CD14-positive monocyte (primary cell): ENCODE measurements at regions not wholly inside any gene's neighbourhood (a gene's known extent, or its start where the extent isn't known, plus 50 kb on each side); places are given as distances from the start of the nearest gene placed in this dataset.

Source experiments
- DNase-seq, 3 donors: peaks; one replicate each; pipeline ENCODE4 v3.0.0-alpha.2; 2011 to 2022
- H2AFZ ChIP-seq: 2 replicates; pipeline ENCODE4 v1.6.0; 2012; ENCODE audit warnings: mild to moderate bottlenecking, low read depth, low read length, inconsistent platforms; ENCODE audit not compliant: insufficient read depth, poor library complexity, severe bottlenecking
- H3K27ac ChIP-seq, 2 donors: 1 replicate in 1 of 2; 2 replicates in 1 of 2; pipeline ENCODE4 v1.5.1; 2012 to 2013; ENCODE audit warnings: low read length in 2 of 2, control low read depth in 1 of 2, inconsistent platforms in 1 of 2, low read depth in 1 of 2, mild to moderate bottlenecking in 1 of 2
- H3K27me3 ChIP-seq, 2 donors: one replicate each; pipeline versions ENCODE4 v1.6.0 to v1.6.1; 2011 to 2013; ENCODE audit warnings: low read length in 2 of 2; ENCODE audit not compliant: control insufficient read depth in 2 of 2, insufficient read depth in 2 of 2
- H3K36me3 ChIP-seq, 2 donors: replicated peaks in 1 of 2; 1 replicate in 1 of 2; 2 replicates in 1 of 2; pipeline versions ENCODE4 v1.5.1 to v1.6.1; 2012 to 2013; ENCODE audit warnings: low read length in 2 of 2, control low read depth in 1 of 2, inconsistent platforms in 1 of 2, mild to moderate bottlenecking in 1 of 2; ENCODE audit not compliant: insufficient read depth in 2 of 2, control insufficient read depth in 1 of 2
- H3K4me1 ChIP-seq, 2 donors: 1 replicate in 1 of 2; 2 replicates in 1 of 2; pipeline versions ENCODE4 v1.5.1 to v1.6.1; 2012 to 2013; ENCODE audit warnings: low read length in 2 of 2, control low read depth in 1 of 2, inconsistent platforms in 1 of 2, mild to moderate bottlenecking in 1 of 2, moderate library complexity in 1 of 2; ENCODE audit not compliant: insufficient read depth in 2 of 2, control insufficient read depth in 1 of 2
- H3K4me2 ChIP-seq: replicated peaks from 2 replicates; pipeline ENCODE3; 2012; ENCODE audit warnings: low read length, moderate library complexity, mild to moderate bottlenecking; ENCODE audit not compliant: poor library complexity, severe bottlenecking; ENCODE audit errors: extremely low read depth
- H3K4me3 ChIP-seq, 3 experiments: fragments of 200-600 bp in 1 of 3; sonication (generic) in 1 of 3; replicated peaks in 1 of 3; 1 replicate in 2 of 3; 2 replicates in 1 of 3; pipeline ENCODE4 v1.5.1; 2011 to 2013; ENCODE audit warnings: low read length in 3 of 3, mild to moderate bottlenecking in 3 of 3, control low read depth in 2 of 3, low read depth in 2 of 3, inconsistent platforms in 1 of 3, moderate library complexity in 1 of 3
- H3K79me2 ChIP-seq: 2 replicates; pipeline ENCODE4 v1.6.0; 2012; ENCODE audit warnings: mild to moderate bottlenecking, control low read depth, inconsistent platforms, low read length, moderate library complexity; ENCODE audit not compliant: insufficient read depth
- H3K9ac ChIP-seq: 2 replicates; pipeline ENCODE4 v1.6.0; 2017; ENCODE audit warnings: low read length, mild to moderate bottlenecking; ENCODE audit not compliant: insufficient read depth, poor library complexity, severe bottlenecking
- H3K9me3 ChIP-seq, 2 donors: replicated peaks in 1 of 2; 1 replicate in 1 of 2; 2 replicates in 1 of 2; pipeline versions ENCODE4 v1.5.1 to v1.6.1; 2012 to 2013; ENCODE audit warnings: low read length in 2 of 2, control low read depth in 1 of 2; ENCODE audit not compliant: control insufficient read depth in 1 of 2, insufficient read depth in 1 of 2
- H4K20me1 ChIP-seq: 2 replicates; pipeline ENCODE4 v1.6.0; 2012; ENCODE audit warnings: mild to moderate bottlenecking, low read length, control low read depth, moderate library complexity; ENCODE audit not compliant: insufficient read depth
- H3K27ac Mint-ChIP-seq, 7 donors: one replicate each; pipeline ENCODE4 v1.8.0; 2020; ENCODE audit warnings: mild to moderate bottlenecking in 7 of 7, mixed read lengths in 7 of 7, moderate library complexity in 6 of 7, inconsistent platforms in 2 of 7
- H3K27me3 Mint-ChIP-seq, 3 donors: one replicate each; pipeline ENCODE4 v1.8.0; 2021 to 2022; ENCODE audit warnings: low read depth in 3 of 3, mild to moderate bottlenecking in 3 of 3, mixed read lengths in 3 of 3, moderate library complexity in 3 of 3, inconsistent platforms in 1 of 3
- H3K36me3 Mint-ChIP-seq, 2 donors: one replicate each; pipeline ENCODE4 v1.8.0; 2020; ENCODE audit warnings: mixed read lengths in 2 of 2, inconsistent platforms in 1 of 2, mild to moderate bottlenecking in 1 of 2
- H3K4me1 Mint-ChIP-seq: one replicate; pipeline ENCODE4 v1.8.0; 2020; ENCODE audit warnings: mild to moderate bottlenecking, mixed read lengths
- H3K4me3 Mint-ChIP-seq, 2 donors: one replicate each; pipeline ENCODE4 v1.8.0; 2020; ENCODE audit warnings: mild to moderate bottlenecking in 2 of 2, mixed read lengths in 2 of 2, moderate library complexity in 1 of 2
- H3K9me3 Mint-ChIP-seq, 7 donors: one replicate each; pipeline ENCODE4 v1.8.0; 2020 to 2022; ENCODE audit warnings: mixed read lengths in 7 of 7, mild to moderate bottlenecking in 6 of 7, moderate library complexity in 6 of 7, inconsistent platforms in 2 of 7
- WGBS: methylation state at CpG from one replicate; pipeline ENCODE4 v1.1.5; 2013; ENCODE audit warnings: missing lambda C conversion rate; ENCODE audit not compliant: insufficient coverage; 5-methylcytosine and 5-hydroxymethylcytosine counted together
- intact Hi-C, 2 donors: fragments of 100-400 bp; cut with micrococcal nuclease; formaldehyde crosslinking; loops; one replicate each; pipeline versions ENCODE4 v1.15.0 to v1.15.1; 2023
- TF ChIP-seq, protein P1 (sequence below): fragments of 200-600 bp; IDR thresholded peaks from one replicate; pipeline ENCODE4 v1.8.0; 2022; ENCODE audit warnings: antibody characterized with exemption, mild to moderate bottlenecking

DNA sequence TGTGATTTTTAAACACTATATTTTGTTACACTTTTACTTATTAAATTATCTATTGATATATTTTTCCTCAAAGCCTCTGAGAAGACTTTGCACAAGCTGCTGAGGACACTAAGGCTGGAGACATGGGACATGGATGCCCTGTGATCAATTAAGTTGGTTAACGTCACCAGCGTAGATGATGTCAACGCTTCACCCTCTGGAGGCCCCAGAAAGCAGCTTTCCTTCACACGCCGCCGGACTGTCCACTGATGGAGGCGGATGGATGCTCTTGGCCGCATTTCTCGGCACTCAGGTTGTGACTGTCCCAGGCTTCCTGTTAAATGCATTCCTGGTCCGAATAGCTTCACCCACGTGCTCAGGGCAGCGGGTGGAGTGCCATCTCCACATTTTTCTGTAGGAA, 247.5 kb downstream of the VAPA start:
- no peak overlapping the region for H3K4me2 ChIP-seq
- H4K20me1 ChIP-seq = no peaks in the 10 kb centered on the region
- H3K27ac Mint-ChIP-seq = no peak overlapping the region
- no peak overlapping the region for H3K27ac ChIP-seq
- H3K4me3 ChIP-seq = no peak overlapping the region
- no peak overlapping the region for H2AFZ ChIP-seq
- 99% methylated on average over 12 of the region's 12 CpGs for WGBS
- no peaks in the 10 kb centered on the region for H3K27me3 ChIP-seq
- peaks cover 1 to 2% (median 2%) of the 10 kb centered on the region in 3 donors for H3K27me3 Mint-ChIP-seq
- no peak for DNase-seq
- peaks cover 0 to 6% (median 4%) of the 10 kb centered on the region in 7 donors for H3K9me3 Mint-ChIP-seq
- no peak overlapping the region for H3K4me3 Mint-ChIP-seq
- H3K4me1 ChIP-seq = no peaks in the 10 kb centered on the region
- no peaks in the 10 kb centered on the region for H3K79me2 ChIP-seq
- intact Hi-C loops = no loop called here
- TF ChIP-seq, protein P1, sequence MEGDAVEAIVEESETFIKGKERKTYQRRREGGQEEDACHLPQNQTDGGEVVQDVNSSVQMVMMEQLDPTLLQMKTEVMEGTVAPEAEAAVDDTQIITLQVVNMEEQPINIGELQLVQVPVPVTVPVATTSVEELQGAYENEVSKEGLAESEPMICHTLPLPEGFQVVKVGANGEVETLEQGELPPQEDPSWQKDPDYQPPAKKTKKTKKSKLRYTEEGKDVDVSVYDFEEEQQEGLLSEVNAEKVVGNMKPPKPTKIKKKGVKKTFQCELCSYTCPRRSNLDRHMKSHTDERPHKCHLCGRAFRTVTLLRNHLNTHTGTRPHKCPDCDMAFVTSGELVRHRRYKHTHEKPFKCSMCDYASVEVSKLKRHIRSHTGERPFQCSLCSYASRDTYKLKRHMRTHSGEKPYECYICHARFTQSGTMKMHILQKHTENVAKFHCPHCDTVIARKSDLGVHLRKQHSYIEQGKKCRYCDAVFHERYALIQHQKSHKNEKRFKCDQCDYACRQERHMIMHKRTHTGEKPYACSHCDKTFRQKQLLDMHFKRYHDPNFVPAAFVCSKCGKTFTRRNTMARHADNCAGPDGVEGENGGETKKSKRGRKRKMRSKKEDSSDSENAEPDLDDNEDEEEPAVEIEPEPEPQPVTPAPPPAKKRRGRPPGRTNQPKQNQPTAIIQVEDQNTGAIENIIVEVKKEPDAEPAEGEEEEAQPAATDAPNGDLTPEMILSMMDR = no peak
- no peak overlapping the region for H3K9ac ChIP-seq
- H3K36me3 ChIP-seq = no peaks in the 10 kb centered on the region
- H3K36me3 Mint-ChIP-seq = no peaks in the 10 kb centered on the region
- H3K4me1 Mint-ChIP-seq = no peaks in the 10 kb centered on the region
- H3K9me3 ChIP-seq = no peaks in the 10 kb centered on the region

DNA sequence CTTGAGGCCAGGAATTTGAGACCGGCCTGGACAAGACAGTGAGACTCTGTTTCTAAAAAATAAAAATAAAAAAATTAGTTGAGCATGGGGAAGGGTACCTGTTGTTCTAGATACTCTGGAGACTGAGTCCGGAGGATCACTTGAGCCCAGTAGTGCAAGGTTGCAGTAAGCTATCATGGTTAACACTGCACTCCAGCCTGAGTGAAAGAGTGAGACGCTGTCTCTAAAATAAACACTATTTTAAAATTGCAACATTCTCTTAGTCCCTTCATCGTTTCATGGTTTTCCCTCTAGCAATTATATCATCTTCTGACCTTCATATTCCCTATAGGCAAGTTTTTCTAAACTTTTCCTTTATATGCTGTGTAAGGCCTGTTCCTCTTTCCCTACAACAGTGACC, 248.5 kb downstream of the VAPA start:
- H3K36me3 Mint-ChIP-seq = no peaks in the 10 kb centered on the region
- H3K4me2 ChIP-seq = no peak overlapping the region
- H3K9me3 ChIP-seq = no peaks in the 10 kb centered on the region
- no peak overlapping the region for H3K4me3 Mint-ChIP-seq
- no peaks in the 10 kb centered on the region for H3K27me3 ChIP-seq
- H3K27ac ChIP-seq = no peak overlapping the region
- no peak overlapping the region for H3K9ac ChIP-seq
- TF ChIP-seq, protein P1 = no peak
- H3K4me1 ChIP-seq = no peaks in the 10 kb centered on the region
- no peaks in the 10 kb centered on the region for H3K79me2 ChIP-seq
- H3K27me3 Mint-ChIP-seq = peaks cover 0 to 2% (median 2%) of the 10 kb centered on the region in 3 donors
- H3K27ac Mint-ChIP-seq = no peak overlapping the region
- H3K4me1 Mint-ChIP-seq = peaks cover 2% of the 10 kb centered on the region
- H3K36me3 ChIP-seq = no peaks in the 10 kb centered on the region
- no peak overlapping the region for H3K4me3 ChIP-seq
- no peak overlapping the region for H2AFZ ChIP-seq
- intact Hi-C loops = no loop called here
- H3K9me3 Mint-ChIP-seq = peaks cover 0 to 2% (median 0%) of the 10 kb centered on the region in 7 donors
- no CpG with 5 or more reads among the region's 4 CpGs for WGBS
- DNase-seq = no peak
- no peaks in the 10 kb centered on the region for H4K20me1 ChIP-seq
